ENCODE measurements at regions not wholly inside any gene's neighbourhood (a gene's known extent, or its start where the extent isn't known, plus 50 kb on each side); places are given as distances from the start of the nearest gene placed in this dataset.

GRCh38 chr6:43910638-43911353, 140.8 kb downstream of the VEGFA start (continued):
- TF ChIP-seq MTA3 (IDR thresholded peaks at IDR 0.05; ENCODE audit: borderline replicate concordance) (peak; percentile 96), ZFP30 (CRISPR knock-in tag; IDR thresholded peaks at IDR 0.05; ENCODE audit: borderline replicate concordance) (no peak), SRF (CRISPR knock-in tag; IDR thresholded peaks at IDR 0.05) (0 out of 4 replicates have a peak, but pooled peaks of 1 of the 2 experiments have one; percentile 29), ZNF12 (CRISPR knock-in tag; IDR thresholded peaks at IDR 0.05) (peak; percentile 35; the same call in 1 of the 2 replicates), ZNF311 (CRISPR knock-in tag; IDR thresholded peaks at IDR 0.05) (no peak), TAF7 (tag; IDR thresholded peaks at IDR 0.05) (peak; percentile 36; the same call in 1 of the 2 replicates), ZNF444 (CRISPR knock-in tag; IDR thresholded peaks at IDR 0.05) (no peak), ZFP1 (CRISPR knock-in tag; IDR thresholded peaks at IDR 0.05) (peak; percentile 55; the same call in 1 of the 2 replicates), TCF7 (IDR thresholded peaks at IDR 0.05; ENCODE audit: borderline replicate concordance) (no peak), ETS1 (conservative IDR thresholded peaks at IDR 0.05; ENCODE audit: control insufficient read depth, low read depth, low read length) (no peak), HMGN3 (IDR thresholded peaks at IDR 0.05; ENCODE audit: borderline replicate concordance, extremely low read depth, insufficient read length, low read depth, low read length) (no peak), ZBTB7A (IDR thresholded peaks at IDR 0.05; ENCODE audit: borderline replicate concordance, control insufficient read depth, low read depth, low read length) (no peak), TCF15 (CRISPR knock-in tag; IDR thresholded peaks at IDR 0.05) (peak; percentile 82; the same call in 1 of the 2 replicates), FOXJ2 (tag; IDR thresholded peaks at IDR 0.05) (peak; percentile 94), ZNF561 (CRISPR knock-in tag; conservative IDR thresholded peaks at IDR 0.05) (0 out of 2 replicates have a peak, but pooled peaks have one; percentile 4), SMAD2 (IDR thresholded peaks at IDR 0.05; ENCODE audit: low read depth, low read length) (no peak), MTA1 (IDR thresholded peaks at IDR 0.05; ENCODE audit: borderline replicate concordance) (no peak; the same call in 1 of the 2 replicates), EWSR1 (IDR thresholded peaks at IDR 0.05; ENCODE audit: borderline replicate concordance, low read depth, partially characterized antibody) (no peak), ZNF707 (CRISPR knock-in tag; conservative IDR thresholded peaks at IDR 0.05) (peak; percentile 38; the same call in 1 of the 2 replicates), KLF6 (CRISPR knock-in tag; IDR thresholded peaks at IDR 0.05; ENCODE audit: borderline replicate concordance) (peak; percentile 30; the same call in 1 of the 2 replicates), RBFOX2 (IDR thresholded peaks at IDR 0.05; ENCODE audit: low read depth, low read length) (peak; percentile 89), ZKSCAN3 (CRISPR knock-in tag; IDR thresholded peaks at IDR 0.05) (no peak), SMARCE1 (IDR thresholded peaks at IDR 0.05) (peak; percentile 18; the same call in 1 of the 2 replicates)
- TF ChIP-seq, protein P1, sequence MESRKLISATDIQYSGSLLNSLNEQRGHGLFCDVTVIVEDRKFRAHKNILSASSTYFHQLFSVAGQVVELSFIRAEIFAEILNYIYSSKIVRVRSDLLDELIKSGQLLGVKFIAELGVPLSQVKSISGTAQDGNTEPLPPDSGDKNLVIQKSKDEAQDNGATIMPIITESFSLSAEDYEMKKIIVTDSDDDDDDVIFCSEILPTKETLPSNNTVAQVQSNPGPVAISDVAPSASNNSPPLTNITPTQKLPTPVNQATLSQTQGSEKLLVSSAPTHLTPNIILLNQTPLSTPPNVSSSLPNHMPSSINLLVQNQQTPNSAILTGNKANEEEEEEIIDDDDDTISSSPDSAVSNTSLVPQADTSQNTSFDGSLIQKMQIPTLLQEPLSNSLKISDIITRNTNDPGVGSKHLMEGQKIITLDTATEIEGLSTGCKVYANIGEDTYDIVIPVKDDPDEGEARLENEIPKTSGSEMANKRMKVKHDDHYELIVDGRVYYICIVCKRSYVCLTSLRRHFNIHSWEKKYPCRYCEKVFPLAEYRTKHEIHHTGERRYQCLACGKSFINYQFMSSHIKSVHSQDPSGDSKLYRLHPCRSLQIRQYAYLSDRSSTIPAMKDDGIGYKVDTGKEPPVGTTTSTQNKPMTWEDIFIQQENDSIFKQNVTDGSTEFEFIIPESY (CRISPR knock-in tag; IDR thresholded peaks at IDR 0.05), result no peak

Measured in K562 (cell line).